GM23338 (cell line): ENCODE measurements at regions not wholly inside any gene's neighbourhood (a gene's known extent, or its start where the extent isn't known, plus 50 kb on each side); places are given as distances from the start of the nearest gene placed in this dataset.

Source experiments
- ATAC-seq: fragments of 200-7000 bp; cut with Tn5 transposase; 3 replicates; pipeline ENCODE4 v1.9.1; 2020
- DNase-seq: peaks from one replicate; pipeline ENCODE4 v3.0.0-alpha.2; 2015; ENCODE audit warnings: low spot score
- H2AFZ ChIP-seq: fragments of 200-600 bp; sonication (generic); 2 replicates; pipeline ENCODE4 v1.8.0; 2016; ENCODE audit warnings: antibody characterized with exemption, mild to moderate bottlenecking, moderate library complexity
- H3F3A ChIP-seq: fragments of 200-600 bp; sonication (generic); replicated peaks from 2 replicates; pipeline ENCODE4 v1.8.0; 2017; ENCODE audit warnings: antibody characterized with exemption, mixed run types, low read depth
- H3K27ac ChIP-seq: fragments of 200-600 bp; sonication (generic); 2 replicates; pipeline ENCODE4 v1.6.1; 2016; ENCODE audit warnings: low read depth
- H3K27me3 ChIP-seq: fragments of 200-600 bp; sonication (generic); 2 replicates; pipeline ENCODE4 v1.8.0; 2016; ENCODE audit warnings: mild to moderate bottlenecking, mixed run types, moderate library complexity; ENCODE audit not compliant: insufficient read depth
- H3K36me3 ChIP-seq: fragments of 200-600 bp; sonication (generic); 2 replicates; pipeline ENCODE4 v1.8.0; 2016; ENCODE audit warnings: mild to moderate bottlenecking; ENCODE audit not compliant: insufficient read depth
- H3K4me1 ChIP-seq: fragments of 200-600 bp; sonication (generic); 2 replicates; pipeline ENCODE4 v1.8.0; 2016; ENCODE audit warnings: mild to moderate bottlenecking, moderate library complexity; ENCODE audit not compliant: insufficient read depth
- H3K4me2 ChIP-seq: fragments of 200-600 bp; sonication (generic); 2 replicates; pipeline ENCODE4 v1.7.1; 2017; ENCODE audit warnings: mixed run types
- H3K4me3 ChIP-seq: fragments of 200-600 bp; sonication (generic); 2 replicates; pipeline ENCODE4 v1.6.1; 2016; ENCODE audit warnings: mixed run types
- H3K79me2 ChIP-seq: fragments of 200-600 bp; sonication (generic); replicated peaks from 2 replicates; pipeline ENCODE4 v1.8.0; 2017; ENCODE audit warnings: mild to moderate bottlenecking; ENCODE audit not compliant: insufficient read depth
- H3K9me2 ChIP-seq: fragments of 200-600 bp; sonication (generic); 2 replicates; pipeline ENCODE4 v1.8.0; 2017; ENCODE audit not compliant: insufficient read depth
- H4K20me1 ChIP-seq: fragments of 200-600 bp; sonication (generic); replicated peaks from 2 replicates; pipeline ENCODE4 v1.8.0; 2017; ENCODE audit warnings: mild to moderate bottlenecking; ENCODE audit not compliant: insufficient read depth
- H3K27ac Mint-ChIP-seq: 2 replicates; pipeline ENCODE4 v1.8.0; 2020; ENCODE audit warnings: inconsistent platforms, mild to moderate bottlenecking, moderate library complexity, mixed read lengths
- H3K27me3 Mint-ChIP-seq: 3 replicates; pipeline ENCODE4 v1.8.0; 2022; ENCODE audit warnings: low read depth, mild to moderate bottlenecking, moderate library complexity, mixed read lengths, inconsistent platforms; ENCODE audit not compliant: insufficient read depth, poor library complexity
- H3K36me3 Mint-ChIP-seq: 3 replicates; pipeline ENCODE4 v1.8.0; 2021; ENCODE audit warnings: low read depth, mild to moderate bottlenecking, inconsistent platforms, moderate library complexity, mixed read lengths
- H3K4me1 Mint-ChIP-seq: 3 replicates; pipeline ENCODE4 v1.8.0; 2020; ENCODE audit warnings: mild to moderate bottlenecking, inconsistent platforms, mixed read lengths
- H3K4me3 Mint-ChIP-seq: 3 replicates; pipeline ENCODE4 v1.8.0; 2021; ENCODE audit warnings: moderate library complexity, mild to moderate bottlenecking, inconsistent platforms, mixed read lengths
- H3K9me3 Mint-ChIP-seq: 3 replicates; pipeline ENCODE4 v1.8.0; 2020; ENCODE audit warnings: moderate library complexity, mild to moderate bottlenecking, inconsistent platforms, mixed read lengths
- CREB1 ChIP-seq: fragments of 250-450 bp; sonication (Bioruptor Pico); IDR thresholded peaks from 2 replicates; pipeline ENCODE4 v1.5.0; 2020; ENCODE audit warnings: low read depth, mild to moderate bottlenecking, moderate library complexity
- CTCF ChIP-seq, 2 experiments: fragments of 200-600 bp in 1 of 2; sonication (generic) in 1 of 2; conservative IDR thresholded peaks; 2 replicates each; pipeline versions ENCODE4 v1.5.1 to v1.6.1; 2016 to 2017; ENCODE audit warnings: antibody characterized with exemption in 2 of 2, low read depth in 2 of 2, mild to moderate bottlenecking in 2 of 2, moderate library complexity in 1 of 2
- EZH2 ChIP-seq: fragments of 200-600 bp; sonication (generic); IDR thresholded peaks from one replicate; pipeline ENCODE4 v1.8.0; 2017; ENCODE audit warnings: antibody characterized with exemption, mild to moderate bottlenecking, low read depth; ENCODE audit not compliant: unreplicated experiment
- EZH2phosphoT487 ChIP-seq: fragments of 200-600 bp; sonication (generic); IDR thresholded peaks from one replicate; pipeline ENCODE4 v1.8.1; 2018; ENCODE audit warnings: antibody characterized with exemption; ENCODE audit not compliant: unreplicated experiment
- JUNB ChIP-seq: IDR thresholded peaks from one replicate; pipeline ENCODE4 v1.6.1; 2016; ENCODE audit warnings: antibody characterized with exemption; ENCODE audit not compliant: unreplicated experiment
- POLR2AphosphoS5 ChIP-seq: IDR thresholded peaks from 2 replicates; pipeline ENCODE4 v1.6.1; 2016; ENCODE audit warnings: antibody characterized with exemption, low read depth
- REST ChIP-seq: IDR thresholded peaks from one replicate; pipeline ENCODE4 v1.6.1; 2018; ENCODE audit warnings: antibody characterized with exemption; ENCODE audit not compliant: unreplicated experiment
- STAT1 ChIP-seq: IDR thresholded peaks from one replicate; pipeline ENCODE4 v1.6.1; 2016; ENCODE audit warnings: antibody characterized with exemption; ENCODE audit not compliant: unreplicated experiment
- ZNF114 ChIP-seq: fragments of 250-450 bp; sonication (Bioruptor Pico); IDR thresholded peaks from 2 replicates; pipeline ENCODE4 v1.5.0; 2020; ENCODE audit warnings: mild to moderate bottlenecking, moderate library complexity
- ZNF331 ChIP-seq: fragments of 250-450 bp; sonication (Bioruptor Pico); IDR thresholded peaks from 2 replicates; pipeline ENCODE4 v1.5.0; 2020; ENCODE audit warnings: low read depth, mild to moderate bottlenecking, moderate library complexity
- TF ChIP-seq, protein P1 (sequence below): fragments of 250-450 bp; sonication (Bioruptor Pico); IDR thresholded peaks from 2 replicates; pipeline ENCODE4 v1.5.0; 2020; ENCODE audit warnings: mild to moderate bottlenecking, moderate library complexity
- TF ChIP-seq, protein P2 (sequence below): IDR thresholded peaks from 2 replicates; pipeline ENCODE4 v1.6.1; 2016; ENCODE audit warnings: antibody characterized with exemption

DNA sequence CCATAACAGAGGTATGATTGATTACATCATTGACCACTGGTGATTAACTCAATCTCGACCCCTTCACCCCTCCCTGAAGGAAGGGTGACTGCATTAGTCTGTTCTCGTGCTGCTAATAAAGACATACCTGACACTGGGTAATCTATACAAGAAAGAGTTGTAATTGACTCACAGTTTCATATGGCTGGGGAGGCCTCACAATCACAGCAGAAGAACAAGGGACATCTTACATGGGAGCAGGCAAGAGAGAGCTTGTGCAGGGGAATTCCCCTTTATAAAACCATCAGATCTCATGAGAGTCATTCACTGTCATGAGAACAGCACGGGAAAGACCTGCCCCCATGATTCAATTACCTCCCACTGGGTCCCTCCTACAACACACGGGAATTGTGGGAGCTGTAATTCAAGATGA lies 55.9 kb upstream of the TMCC3 start:
- no peaks in the 10 kb centered on the region for H3K36me3 Mint-ChIP-seq
- DNase-seq (no peak), ATAC-seq (no peak)
- TF ChIP-seq CREB1 (CRISPR knock-in tag) (no peak), ZNF114 (CRISPR knock-in tag) (no peak), JUNB (no peak), CTCF (conservative IDR thresholded peaks at IDR 0.05; ENCODE audit: low read depth in 2 of 2) (no peak), POLR2AphosphoS5 (no peak), STAT1 (no peak), ZNF331 (CRISPR knock-in tag) (no peak), REST (no peak), EZH2 (no peak), EZH2phosphoT487 (no peak)
- TF ChIP-seq, protein P1, sequence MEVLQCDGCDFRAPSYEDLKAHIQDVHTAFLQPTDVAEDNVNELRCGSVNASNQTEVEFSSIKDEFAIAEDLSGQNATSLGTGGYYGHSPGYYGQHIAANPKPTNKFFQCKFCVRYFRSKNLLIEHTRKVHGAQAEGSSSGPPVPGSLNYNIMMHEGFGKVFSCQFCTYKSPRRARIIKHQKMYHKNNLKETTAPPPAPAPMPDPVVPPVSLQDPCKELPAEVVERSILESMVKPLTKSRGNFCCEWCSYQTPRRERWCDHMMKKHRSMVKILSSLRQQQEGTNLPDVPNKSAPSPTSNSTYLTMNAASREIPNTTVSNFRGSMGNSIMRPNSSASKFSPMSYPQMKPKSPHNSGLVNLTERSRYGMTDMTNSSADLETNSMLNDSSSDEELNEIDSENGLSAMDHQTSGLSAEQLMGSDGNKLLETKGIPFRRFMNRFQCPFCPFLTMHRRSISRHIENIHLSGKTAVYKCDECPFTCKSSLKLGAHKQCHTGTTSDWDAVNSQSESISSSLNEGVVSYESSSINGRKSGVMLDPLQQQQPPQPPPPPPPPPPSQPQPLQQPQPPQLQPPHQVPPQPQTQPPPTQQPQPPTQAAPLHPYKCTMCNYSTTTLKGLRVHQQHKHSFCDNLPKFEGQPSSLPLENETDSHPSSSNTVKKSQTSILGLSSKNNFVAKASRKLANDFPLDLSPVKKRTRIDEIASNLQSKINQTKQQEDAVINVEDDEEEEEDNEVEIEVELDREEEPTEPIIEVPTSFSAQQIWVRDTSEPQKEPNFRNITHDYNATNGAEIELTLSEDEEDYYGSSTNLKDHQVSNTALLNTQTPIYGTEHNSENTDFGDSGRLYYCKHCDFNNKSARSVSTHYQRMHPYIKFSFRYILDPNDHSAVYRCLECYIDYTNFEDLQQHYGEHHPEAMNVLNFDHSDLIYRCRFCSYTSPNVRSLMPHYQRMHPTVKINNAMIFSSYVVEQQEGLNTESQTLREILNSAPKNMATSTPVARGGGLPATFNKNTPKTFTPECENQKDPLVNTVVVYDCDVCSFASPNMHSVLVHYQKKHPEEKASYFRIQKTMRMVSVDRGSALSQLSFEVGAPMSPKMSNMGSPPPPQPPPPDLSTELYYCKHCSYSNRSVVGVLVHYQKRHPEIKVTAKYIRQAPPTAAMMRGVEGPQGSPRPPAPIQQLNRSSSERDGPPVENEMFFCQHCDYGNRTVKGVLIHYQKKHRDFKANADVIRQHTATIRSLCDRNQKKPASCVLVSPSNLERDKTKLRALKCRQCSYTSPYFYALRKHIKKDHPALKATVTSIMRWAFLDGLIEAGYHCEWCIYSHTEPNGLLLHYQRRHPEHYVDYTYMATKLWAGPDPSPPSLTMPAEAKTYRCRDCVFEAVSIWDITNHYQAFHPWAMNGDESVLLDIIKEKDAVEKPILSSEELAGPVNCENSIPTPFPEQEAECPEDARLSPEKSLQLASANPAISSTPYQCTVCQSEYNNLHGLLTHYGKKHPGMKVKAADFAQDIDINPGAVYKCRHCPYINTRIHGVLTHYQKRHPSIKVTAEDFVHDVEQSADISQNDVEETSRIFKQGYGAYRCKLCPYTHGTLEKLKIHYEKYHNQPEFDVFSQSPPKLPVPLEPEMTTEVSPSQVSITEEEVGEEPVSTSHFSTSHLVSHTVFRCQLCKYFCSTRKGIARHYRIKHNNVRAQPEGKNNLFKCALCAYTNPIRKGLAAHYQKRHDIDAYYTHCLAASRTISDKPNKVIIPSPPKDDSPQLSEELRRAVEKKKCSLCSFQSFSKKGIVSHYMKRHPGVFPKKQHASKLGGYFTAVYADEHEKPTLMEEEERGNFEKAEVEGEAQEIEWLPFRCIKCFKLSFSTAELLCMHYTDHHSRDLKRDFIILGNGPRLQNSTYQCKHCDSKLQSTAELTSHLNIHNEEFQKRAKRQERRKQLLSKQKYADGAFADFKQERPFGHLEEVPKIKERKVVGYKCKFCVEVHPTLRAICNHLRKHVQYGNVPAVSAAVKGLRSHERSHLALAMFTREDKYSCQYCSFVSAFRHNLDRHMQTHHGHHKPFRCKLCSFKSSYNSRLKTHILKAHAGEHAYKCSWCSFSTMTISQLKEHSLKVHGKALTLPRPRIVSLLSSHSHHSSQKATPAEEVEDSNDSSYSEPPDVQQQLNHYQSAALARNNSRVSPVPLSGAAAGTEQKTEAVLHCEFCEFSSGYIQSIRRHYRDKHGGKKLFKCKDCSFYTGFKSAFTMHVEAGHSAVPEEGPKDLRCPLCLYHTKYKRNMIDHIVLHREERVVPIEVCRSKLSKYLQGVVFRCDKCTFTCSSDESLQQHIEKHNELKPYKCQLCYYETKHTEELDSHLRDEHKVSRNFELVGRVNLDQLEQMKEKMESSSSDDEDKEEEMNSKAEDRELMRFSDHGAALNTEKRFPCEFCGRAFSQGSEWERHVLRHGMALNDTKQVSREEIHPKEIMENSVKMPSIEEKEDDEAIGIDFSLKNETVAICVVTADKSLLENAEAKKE: no peak
- TF ChIP-seq, protein P2, sequence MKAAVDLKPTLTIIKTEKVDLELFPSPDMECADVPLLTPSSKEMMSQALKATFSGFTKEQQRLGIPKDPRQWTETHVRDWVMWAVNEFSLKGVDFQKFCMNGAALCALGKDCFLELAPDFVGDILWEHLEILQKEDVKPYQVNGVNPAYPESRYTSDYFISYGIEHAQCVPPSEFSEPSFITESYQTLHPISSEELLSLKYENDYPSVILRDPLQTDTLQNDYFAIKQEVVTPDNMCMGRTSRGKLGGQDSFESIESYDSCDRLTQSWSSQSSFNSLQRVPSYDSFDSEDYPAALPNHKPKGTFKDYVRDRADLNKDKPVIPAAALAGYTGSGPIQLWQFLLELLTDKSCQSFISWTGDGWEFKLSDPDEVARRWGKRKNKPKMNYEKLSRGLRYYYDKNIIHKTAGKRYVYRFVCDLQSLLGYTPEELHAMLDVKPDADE: no peak
- Histone ChIP-seq H2AFZ (no peak overlapping the region), H3K27ac (no peak overlapping the region), H3K9me2 (0 out of 2 replicates have a peak, but pooled peaks cover 5% of the 10 kb centered on the region), H3K79me2 (no peaks in the 10 kb centered on the region), H3K36me3 (no peaks in the 10 kb centered on the region), H3K4me3 (no peak overlapping the region), H3K27me3 (no peaks in the 10 kb centered on the region), H3K4me1 (no peaks in the 10 kb centered on the region), H3F3A (no peaks in the 10 kb centered on the region), H4K20me1 (0 out of 2 replicates have a peak, but pooled peaks cover 3% of the 10 kb centered on the region), H3K4me2 (no peak overlapping the region)
- no peaks in the 10 kb centered on the region for H3K9me3 Mint-ChIP-seq
- H3K4me1 Mint-ChIP-seq: peaks cover 2% of the 10 kb centered on the region; the same call in 2 of the 3 replicates
- no peaks in the 10 kb centered on the region for H3K27me3 Mint-ChIP-seq
- no peak overlapping the region for H3K4me3 Mint-ChIP-seq
- H3K27ac Mint-ChIP-seq: no peak overlapping the region
